RWPE1 (cell line): ENCODE measurements at regions not wholly inside any gene's neighbourhood (a gene's known extent, or its start where the extent isn't known, plus 50 kb on each side); places are given as distances from the start of the nearest gene placed in this dataset.

Experiments
- CTCF ChIA-PET: fragments of 350-600 bp; sonication (Branson Sonifier 250); formaldehyde crosslinking; extraction: SDS; loops from one replicate; lab custom pipeline; 2021; lab: Yijun Ruan, JAX
- POLR2A ChIA-PET: fragments of 400-600 bp; formaldehyde crosslinking; extraction: SDS; loops from one replicate; lab custom pipeline; 2020; ENCODE audit warnings: antibody characterized with exemption; ENCODE audit not compliant: low non-redundant PET; lab: Yijun Ruan, JAX
- DNase-seq: peaks from one replicate; pipeline ENCODE4 v3.0.0; 2012; ENCODE audit warnings: low spot score
- H3K27ac ChIP-seq: fragments of 450-650 bp; 2 replicates; pipeline ENCODE4 v1.5.1; 2017
- TF ChIP-seq, protein P1 (sequence below): fragments of 450-650 bp; conservative IDR thresholded peaks from 2 replicates; pipeline ENCODE4 v1.5.1; 2017; ENCODE audit warnings: low read depth, mild to moderate bottlenecking

DNA sequence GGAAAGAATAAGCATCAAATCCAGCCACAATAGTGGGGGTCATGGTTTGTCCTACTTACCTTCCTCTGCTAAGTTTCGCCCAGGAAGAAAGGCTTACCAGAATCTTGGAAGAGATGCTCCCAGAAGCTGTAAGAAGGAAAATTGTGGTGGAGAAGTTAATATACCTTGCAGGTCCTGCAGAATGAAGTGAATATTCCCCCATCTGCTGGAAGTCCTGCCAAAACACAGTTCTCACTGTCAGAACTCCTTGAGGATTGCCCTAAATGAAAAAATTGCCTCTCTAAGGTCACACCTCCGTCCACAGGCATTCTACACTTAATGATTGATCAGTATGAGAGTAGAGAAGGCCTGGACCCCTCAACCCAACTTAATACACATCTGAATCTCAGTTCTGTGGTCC, 78.4 kb upstream of the RGS21 start:
- ChIA-PET CTCF (no interaction called here), POLR2A (no interaction called here)
- H3K27ac ChIP-seq: no peak overlapping the region
- no peak for DNase-seq
- TF ChIP-seq, protein P1, sequence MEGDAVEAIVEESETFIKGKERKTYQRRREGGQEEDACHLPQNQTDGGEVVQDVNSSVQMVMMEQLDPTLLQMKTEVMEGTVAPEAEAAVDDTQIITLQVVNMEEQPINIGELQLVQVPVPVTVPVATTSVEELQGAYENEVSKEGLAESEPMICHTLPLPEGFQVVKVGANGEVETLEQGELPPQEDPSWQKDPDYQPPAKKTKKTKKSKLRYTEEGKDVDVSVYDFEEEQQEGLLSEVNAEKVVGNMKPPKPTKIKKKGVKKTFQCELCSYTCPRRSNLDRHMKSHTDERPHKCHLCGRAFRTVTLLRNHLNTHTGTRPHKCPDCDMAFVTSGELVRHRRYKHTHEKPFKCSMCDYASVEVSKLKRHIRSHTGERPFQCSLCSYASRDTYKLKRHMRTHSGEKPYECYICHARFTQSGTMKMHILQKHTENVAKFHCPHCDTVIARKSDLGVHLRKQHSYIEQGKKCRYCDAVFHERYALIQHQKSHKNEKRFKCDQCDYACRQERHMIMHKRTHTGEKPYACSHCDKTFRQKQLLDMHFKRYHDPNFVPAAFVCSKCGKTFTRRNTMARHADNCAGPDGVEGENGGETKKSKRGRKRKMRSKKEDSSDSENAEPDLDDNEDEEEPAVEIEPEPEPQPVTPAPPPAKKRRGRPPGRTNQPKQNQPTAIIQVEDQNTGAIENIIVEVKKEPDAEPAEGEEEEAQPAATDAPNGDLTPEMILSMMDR: no peak

DNA sequence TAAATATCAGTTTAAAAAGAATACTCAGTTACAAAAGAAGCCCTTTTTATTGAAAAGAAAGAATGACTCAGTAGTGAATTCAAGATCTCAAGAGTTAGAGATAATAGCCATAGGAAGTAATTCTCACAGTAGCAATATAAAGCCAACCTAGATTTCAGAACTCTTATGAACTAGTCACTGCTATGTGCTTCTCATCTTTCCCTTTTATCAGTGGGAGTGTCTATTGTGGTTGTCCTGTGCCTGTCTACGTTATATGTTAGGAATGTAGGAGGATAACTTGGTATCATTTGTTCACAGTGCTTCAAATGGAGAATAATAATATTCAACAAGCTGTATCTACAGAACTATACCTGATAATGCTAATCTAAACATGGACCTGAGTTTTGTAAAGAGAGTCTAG, 73.1 kb upstream of the RGS21 start:
- POLR2A ChIA-PET: no interaction called here
- TF ChIP-seq, protein P1: no peak
- CTCF ChIA-PET: interaction anchor here (0.7 kb wide), 1 partner anchor 608 kb away, joined by 3 read pairs; no protein-coding TSS in a partner anchor
- no peak overlapping the region for H3K27ac ChIP-seq
- DNase-seq: no peak

DNA sequence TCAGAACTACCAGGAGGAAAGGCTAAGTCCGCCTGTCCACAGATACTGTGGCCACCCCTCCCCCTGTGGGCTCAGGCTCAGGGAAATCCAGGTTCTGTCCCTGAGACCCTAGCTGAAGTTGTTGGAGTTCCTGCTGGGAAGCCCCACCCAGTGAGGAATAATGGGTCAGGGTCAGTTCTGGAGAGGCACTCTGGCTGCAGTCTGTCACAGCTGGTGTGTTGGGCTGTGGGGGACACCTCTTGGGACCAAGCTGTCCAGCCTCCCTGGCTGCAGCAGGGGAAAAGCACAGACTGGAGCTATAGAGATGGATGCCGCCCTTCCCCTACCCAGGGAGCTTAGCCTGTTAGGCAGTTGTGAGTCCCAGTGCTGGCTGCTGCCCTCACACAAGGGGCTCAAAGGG, 65.1 kb upstream of the RGS21 start:
- TF ChIP-seq, protein P1: no peak
- no peak for DNase-seq
- POLR2A ChIA-PET: no interaction called here
- CTCF ChIA-PET: no interaction called here
- no peak overlapping the region for H3K27ac ChIP-seq

DNA sequence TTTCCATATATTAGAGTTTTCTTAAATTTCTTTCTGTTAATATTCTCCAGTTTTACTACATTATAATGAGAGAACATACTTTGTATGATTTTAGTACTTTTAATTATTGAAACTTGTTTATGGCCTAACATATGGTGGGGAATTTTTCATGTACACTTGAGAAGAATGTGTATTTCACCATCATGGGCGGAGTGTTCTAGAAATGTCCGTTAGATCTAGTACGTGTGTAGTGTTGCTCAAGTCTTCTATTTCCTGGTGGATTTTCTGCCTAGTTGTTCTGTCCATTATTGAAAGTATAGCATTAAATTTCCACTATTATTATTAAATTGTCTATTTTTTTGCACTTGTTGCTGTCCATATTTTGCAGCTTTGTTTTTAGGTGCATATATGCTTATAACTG, 64.0 kb upstream of the RGS21 start:
- CTCF ChIA-PET: no interaction called here
- POLR2A ChIA-PET: no interaction called here
- no peak overlapping the region for H3K27ac ChIP-seq
- TF ChIP-seq, protein P1: no peak
- no peak for DNase-seq

DNA sequence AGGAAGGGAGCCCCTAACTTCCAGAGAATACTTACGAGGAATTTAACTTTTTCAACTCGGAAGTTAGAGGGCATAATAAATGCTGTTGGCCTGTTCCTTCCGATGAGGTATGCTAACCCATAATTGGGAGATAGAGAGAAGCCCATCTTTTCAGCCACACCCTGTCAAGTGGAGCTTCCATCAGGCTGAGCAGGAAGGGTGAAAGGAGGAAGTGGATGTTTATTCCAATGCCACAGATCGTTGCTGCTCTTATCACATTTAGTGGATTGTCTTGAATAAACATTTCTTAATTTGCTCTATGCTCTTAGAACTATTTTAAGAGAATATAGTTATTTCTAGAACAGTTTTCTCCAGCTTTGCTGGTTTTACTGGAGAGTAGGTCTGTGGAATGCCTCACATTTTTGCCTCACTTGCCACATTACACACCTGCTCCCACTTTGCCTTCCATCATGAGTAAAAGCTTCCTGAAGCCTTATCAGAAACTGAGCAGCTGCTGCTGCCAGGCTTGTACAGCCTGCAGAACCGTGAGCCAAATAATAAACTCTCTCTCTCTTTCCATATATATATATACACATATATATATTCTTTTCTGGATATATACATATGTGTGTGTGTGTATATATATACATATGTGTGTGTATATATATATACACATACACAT, 60.0 kb upstream of the RGS21 start:
- CTCF ChIA-PET: no interaction called here
- POLR2A ChIA-PET: no interaction called here
- no peak overlapping the region for H3K27ac ChIP-seq
- no peak for DNase-seq
- TF ChIP-seq, protein P1: no peak

DNA sequence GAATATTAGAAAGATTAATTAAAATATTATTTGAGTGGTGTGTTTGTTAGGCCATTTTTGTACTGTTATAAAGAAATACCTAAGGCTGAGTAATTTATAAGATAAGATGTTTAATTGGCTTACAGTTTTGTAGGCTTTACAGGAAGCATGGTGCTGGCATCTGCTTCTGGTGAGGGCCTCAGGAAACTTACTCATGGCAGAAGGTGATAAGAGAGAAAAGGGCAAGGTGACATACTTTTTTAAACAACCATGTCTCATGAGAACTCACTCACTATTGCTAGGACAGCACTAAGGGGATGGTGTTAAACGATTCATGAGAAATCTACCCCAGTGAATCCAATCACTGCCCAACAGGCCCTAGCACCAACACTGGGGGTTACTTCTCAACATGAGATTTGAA, 56.7 kb upstream of the RGS21 start:
- TF ChIP-seq, protein P1: no peak
- H3K27ac ChIP-seq: no peak overlapping the region
- CTCF ChIA-PET: no interaction called here
- no peak for DNase-seq
- POLR2A ChIA-PET: no interaction called here
